HepG2 (cell line): ENCODE measurements at regions not wholly inside any gene's neighbourhood (a gene's known extent, or its start where the extent isn't known, plus 50 kb on each side); places are given as distances from the start of the nearest gene placed in this dataset.

Experiments used
- ATAC-seq: fragments of 200-7000 bp; cut with Tn5 transposase; 3 replicates; pipeline ENCODE4 v1.9.1; 2020; ENCODE audit warnings: mild to moderate bottlenecking, moderate library complexity
- BruUV-seq: library from RNA; stranded (reverse); fragments of 400-500 nt; replicated peaks from 2 replicates; lab custom pipeline; 2021; lab: Mats Ljungman, UMichigan
- CTCF ChIA-PET: fragments of 300-600 bp; formaldehyde crosslinking; extraction: SDS; loops from one replicate; lab custom pipeline; 2021; ENCODE audit warnings: low total read pairs, inconsistent platforms, low intra/inter-chr PET ratio; lab: Yijun Ruan, JAX
- POLR2A ChIA-PET: fragments of 350-600 bp; sonication (Branson Sonifier 250); formaldehyde crosslinking; loops from one replicate; lab custom pipeline; 2020; ENCODE audit warnings: antibody characterized with exemption, inconsistent platforms; lab: Yijun Ruan, JAX
- DNase-seq: peaks from one replicate; pipeline ENCODE4 v3.0.0-alpha.2; 2015; ENCODE audit warnings: low spot score
- FAIRE-seq: peaks from 3 replicates; lab custom pipeline; 2011; peaks lifted over from hg19 to GRCh38; lab: Jason Lieb, UNC
- H2AFZ ChIP-seq: one replicate; pipeline ENCODE4 v1.6.1; 2011; ENCODE audit warnings: low read length, inconsistent platforms
- H3K27ac ChIP-seq: fragments of 300-600 bp; 3 replicates; pipeline ENCODE4 v1.8.0; 2011; ENCODE audit warnings: mixed run types, mild to moderate bottlenecking, mixed read lengths, low read length, inconsistent platforms; ENCODE audit not compliant: insufficient read depth; ENCODE audit errors: extremely low read length
- H3K27me3 ChIP-seq, 2 experiments: fragments of 200-600 bp in 1 of 2; 2 replicates in 1 of 2; 3 replicates in 1 of 2; pipeline versions ENCODE4 v1.6.0 to v1.8.0; 2011; ENCODE audit warnings: low read length in 2 of 2, mild to moderate bottlenecking in 2 of 2, moderate library complexity in 2 of 2, inconsistent platforms in 1 of 2; ENCODE audit not compliant: insufficient read depth in 2 of 2, control insufficient read depth in 1 of 2
- H3K36me3 ChIP-seq, 2 experiments: fragments of 200-600 bp in 1 of 2; replicated peaks in 1 of 2; 2 replicates in 1 of 2; 3 replicates in 1 of 2; pipeline versions ENCODE4 v1.5.1 to v1.8.0; 2011; ENCODE audit warnings: low read length in 2 of 2, inconsistent platforms in 1 of 2; ENCODE audit not compliant: insufficient read depth in 2 of 2, control insufficient read depth in 1 of 2
- H3K4me1 ChIP-seq: 2 replicates; pipeline ENCODE4 v1.5.1; 2012; ENCODE audit warnings: low read length, inconsistent platforms; ENCODE audit not compliant: insufficient read depth
- H3K4me2 ChIP-seq: 2 replicates; pipeline ENCODE4 v1.6.0; 2011; ENCODE audit warnings: low read depth, low read length, inconsistent platforms
- H3K4me3 ChIP-seq, 3 experiments: fragments of 200-600 bp in 1 of 3; sonication (generic), shearing (Covaris generic) in 1 of 3; replicated peaks in 1 of 3; 2 replicates each; pipeline ENCODE4 v1.5.1; 2011 to 2016; ENCODE audit warnings: low read length in 3 of 3, inconsistent platforms in 2 of 3, low read depth in 2 of 3, mild to moderate bottlenecking in 2 of 3, control low read depth in 1 of 3, mixed read lengths in 1 of 3; ENCODE audit not compliant: insufficient read depth in 1 of 3
- H3K79me2 ChIP-seq: one replicate; pipeline ENCODE4 v1.6.1; 2011; ENCODE audit warnings: low read length, inconsistent platforms; ENCODE audit not compliant: insufficient read depth
- H3K9ac ChIP-seq: 2 replicates; pipeline ENCODE4 v1.6.0; 2011; ENCODE audit warnings: mild to moderate bottlenecking, low read depth, low read length, inconsistent platforms; ENCODE audit not compliant: insufficient read depth
- H3K9me3 ChIP-seq: 2 replicates; pipeline ENCODE4 v1.5.1; 2012; ENCODE audit warnings: mild to moderate bottlenecking, low read length
- H4K20me1 ChIP-seq: 2 replicates; pipeline ENCODE4 v1.6.0; 2011; ENCODE audit warnings: inconsistent platforms, mild to moderate bottlenecking, low read length, moderate library complexity; ENCODE audit not compliant: insufficient read depth
- CBX5 ChIP-seq: sonication (generic); formaldehyde crosslinking; IDR thresholded peaks from 2 replicates; pipeline ENCODE4 v1.4.0; 2020; ENCODE audit warnings: missing genetic modification reagents, borderline replicate concordance
- GZF1 ChIP-seq: sonication (generic); formaldehyde crosslinking; IDR thresholded peaks from 2 replicates; pipeline ENCODE4 v1.5.1; 2020; ENCODE audit warnings: mild to moderate bottlenecking, missing genetic modification reagents
- NFKB2 ChIP-seq: sonication (generic); formaldehyde crosslinking; IDR thresholded peaks from 2 replicates; pipeline ENCODE4 v1.4.0; 2020; ENCODE audit warnings: missing genetic modification reagents, borderline replicate concordance
- NR2F6 ChIP-seq, 2 experiments: IDR thresholded peaks; 2 replicates each; pipeline ENCODE4 v1.6.1; 2016; ENCODE audit warnings: antibody characterized with exemption in 1 of 2, mild to moderate bottlenecking in 1 of 2
- TBX2 ChIP-seq: sonication (generic); formaldehyde crosslinking; IDR thresholded peaks from 2 replicates; pipeline ENCODE4 v1.5.0; 2020; ENCODE audit warnings: missing genetic modification reagents, mild to moderate bottlenecking, borderline replicate concordance
- ZNF225 ChIP-seq: sonication (generic); formaldehyde crosslinking; IDR thresholded peaks from 2 replicates; pipeline ENCODE4 v1.4.0; 2020; ENCODE audit warnings: mild to moderate bottlenecking, missing genetic modification reagents
- ZNF484 ChIP-seq: sonication (generic); formaldehyde crosslinking; IDR thresholded peaks from 2 replicates; pipeline ENCODE4 v1.5.1; 2020; ENCODE audit warnings: mild to moderate bottlenecking, low read depth, missing genetic modification reagents, borderline replicate concordance
- WGBS: methylation state at CpG from one replicate; pipeline ENCODE4 v1.1.6; 2017; ENCODE audit warnings: low lambda C conversion rate; 5-methylcytosine and 5-hydroxymethylcytosine counted together
- in situ Hi-C: cut with HindIII; loops from 2 replicates; pipeline ENCODE4 v1.10.0; 2017; ENCODE audit warnings: low pct_unique_long_range_greater_than_20kb; ENCODE audit not compliant: extremely low pct_ligation_motif_present
- intact Hi-C: fragments of 100-400 bp; cut with micrococcal nuclease; formaldehyde crosslinking; loops from one replicate; pipeline ENCODE4 v1.10.0; 2022; ENCODE audit not compliant: unreplicated experiment
- TF ChIP-seq, protein P1 (sequence below): fragments of 450-650 bp; IDR thresholded peaks from 2 replicates; pipeline ENCODE4 v1.6.1; 2016

DNA sequence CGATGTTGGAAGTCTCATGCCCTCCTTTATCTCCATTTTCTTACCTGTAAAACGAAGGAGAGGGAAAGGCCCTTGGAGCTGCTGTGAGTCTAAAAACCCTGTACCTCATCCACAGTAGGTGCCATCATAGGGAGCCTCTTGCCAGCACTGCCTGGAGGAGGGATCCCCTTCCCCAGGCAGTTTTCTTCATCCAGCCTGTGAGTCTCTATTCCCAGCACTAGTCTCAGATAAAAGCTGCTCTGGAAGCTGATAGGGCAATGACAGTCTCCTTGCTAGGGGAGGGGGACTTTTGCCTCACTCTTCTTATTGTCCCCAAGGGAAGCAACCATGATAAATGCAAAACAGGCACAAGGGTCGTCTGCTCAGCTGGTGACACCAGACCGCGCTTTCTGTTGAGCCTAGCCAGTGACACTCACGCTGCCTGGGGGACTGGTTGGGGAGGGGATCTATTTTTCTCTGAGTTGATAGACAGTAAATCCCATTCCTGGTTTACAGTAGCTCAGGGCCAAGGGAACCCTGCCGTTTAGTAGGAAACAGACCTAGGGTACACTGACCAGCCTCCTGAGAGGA, 139.5 kb upstream of the NABP1 start:
- no peak for FAIRE-seq
- no peak for ATAC-seq
- WGBS: 35% methylated on average over 7 of the region's 7 CpGs
- no peaks in the 10 kb centered on the region for H3K9me3 ChIP-seq
- H3K9ac ChIP-seq: no peak overlapping the region
- in situ Hi-C loops: no loop called here
- no peaks in the 10 kb centered on the region for H3K4me1 ChIP-seq
- H3K4me2 ChIP-seq: no peak overlapping the region
- H3K27ac ChIP-seq: no peak overlapping the region
- intact Hi-C loops: no loop called here
- no peak for DNase-seq
- H3K36me3 ChIP-seq: no peaks in the 10 kb centered on the region
- TF ChIP-seq NR2F6 (IDR thresholded peaks at IDR 0.05): no peak
- no peak for TF ChIP-seq NR2F6 (CRISPR knock-in tag; IDR thresholded peaks at IDR 0.05)
- TF ChIP-seq ZNF225 (CRISPR knock-in tag): no peak
- TF ChIP-seq NFKB2: no peak
- no peak for TF ChIP-seq ZNF484 (CRISPR knock-in tag)
- no peak for TF ChIP-seq CBX5 (CRISPR knock-in tag)
- TF ChIP-seq, protein P1, sequence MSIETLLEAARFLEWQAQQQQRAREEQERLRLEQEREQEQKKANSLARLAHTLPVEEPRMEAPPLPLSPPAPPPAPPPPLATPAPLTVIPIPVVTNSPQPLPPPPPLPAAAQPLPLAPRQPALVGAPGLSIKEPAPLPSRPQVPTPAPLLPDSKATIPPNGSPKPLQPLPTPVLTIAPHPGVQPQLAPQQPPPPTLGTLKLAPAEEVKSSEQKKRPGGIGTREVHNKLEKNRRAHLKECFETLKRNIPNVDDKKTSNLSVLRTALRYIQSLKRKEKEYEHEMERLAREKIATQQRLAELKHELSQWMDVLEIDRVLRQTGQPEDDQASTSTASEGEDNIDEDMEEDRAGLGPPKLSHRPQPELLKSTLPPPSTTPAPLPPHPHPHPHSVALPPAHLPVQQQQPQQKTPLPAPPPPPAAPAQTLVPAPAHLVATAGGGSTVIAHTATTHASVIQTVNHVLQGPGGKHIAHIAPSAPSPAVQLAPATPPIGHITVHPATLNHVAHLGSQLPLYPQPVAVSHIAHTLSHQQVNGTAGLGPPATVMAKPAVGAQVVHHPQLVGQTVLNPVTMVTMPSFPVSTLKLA: no peak
- TF ChIP-seq TBX2 (CRISPR knock-in tag): no peak
- TF ChIP-seq GZF1: no peak
- TF ChIP-seq, all 625 proteins: peak for 0
- H2AFZ ChIP-seq: no peak overlapping the region
- H3K4me3 ChIP-seq: no peak overlapping the region
- H3K27me3 ChIP-seq: 0 out of 5 replicates have a peak, but pooled peaks cover 0 to 5% of the 10 kb centered on the region in 2 experiments
- CTCF ChIA-PET: no interaction called here
- no peaks in the 10 kb centered on the region for H3K79me2 ChIP-seq
- H4K20me1 ChIP-seq: no peaks in the 10 kb centered on the region
- BruUV-seq: no TSS peak
- POLR2A ChIA-PET: no interaction called here
